ENCODE measurements at regions not wholly inside any gene's neighbourhood (a gene's known extent, or its start where the extent isn't known, plus 50 kb on each side); places are given as distances from the start of the nearest gene placed in this dataset.
A peak's percentile ranks its signal among the peaks of the same experiment; 100 is the strongest.
"Not testable (repeated sequence)": the region's sequence is repeated elsewhere in the genome, so short reads cannot be mapped to it uniquely, and the experiment has no call there.

- no peak for DNase-seq (ENCODE audit: low read depth)
These were observed 478.7 kb downstream of the TYW1 start for GRCh38 chr7:67475293-67475692.

- DNase-seq (ENCODE audit: low read depth): no peak
These were observed 481.4 kb downstream of the TYW1 start for GRCh38 chr7:67478066-67478465.

GRCh38 chr7:67484244-67484751 lies 487.7 kb downstream of the TYW1 start:
- peak; percentile 54 for DNase-seq (ENCODE audit: low read depth)

GRCh38 chr7:67486401-67486800 lies 489.8 kb downstream of the TYW1 start:
- no peak for DNase-seq (ENCODE audit: low read depth)

GRCh38 chr7:67487316-67487715 lies 490.7 kb downstream of the TYW1 start:
- DNase-seq (ENCODE audit: low read depth): peak; percentile 8

- DNase-seq (ENCODE audit: low read depth): peak; percentile 8
These were observed 493.2 kb downstream of the TYW1 start for GRCh38 chr7:67489881-67490280.

GRCh38 chr7:67493366-67493765 lies 496.7 kb downstream of the TYW1 start:
- no peak for DNase-seq (ENCODE audit: low read depth)

- no peak for DNase-seq (ENCODE audit: low read depth)
These were observed 500.0 kb downstream of the TYW1 start for GRCh38 chr7:67496589-67496988.

- not testable (repeated sequence) for DNase-seq (ENCODE audit: low read depth)
These were observed 501.3 kb downstream of the TYW1 start for GRCh38 chr7:67497914-67498313.

GRCh38 chr7:67502929-67503328 lies 506.3 kb downstream of the TYW1 start:
- no peak for DNase-seq (ENCODE audit: low read depth)

GRCh38 chr7:67505449-67505848 lies 508.8 kb downstream of the TYW1 start:
- DNase-seq (ENCODE audit: low read depth): no peak

- no peak for DNase-seq (ENCODE audit: low read depth)
These were observed 515.8 kb downstream of the TYW1 start for GRCh38 chr7:67512481-67512880.

GRCh38 chr7:67518580-67518979 lies 521.9 kb downstream of the TYW1 start:
- DNase-seq (ENCODE audit: low read depth): no peak

- DNase-seq (ENCODE audit: low read depth): no peak
These were observed 522.5 kb downstream of the TYW1 start for GRCh38 chr7:67519171-67519570.

GRCh38 chr7:67522504-67522903 lies 525.9 kb downstream of the TYW1 start:
- no peak for DNase-seq (ENCODE audit: low read depth)

- DNase-seq (ENCODE audit: low read depth): no peak
These were observed 527.1 kb downstream of the TYW1 start for GRCh38 chr7:67523713-67524112.

- no peak for DNase-seq (ENCODE audit: low read depth)
These were observed 529.0 kb downstream of the TYW1 start for GRCh38 chr7:67525588-67525987.

- no peak for DNase-seq (ENCODE audit: low read depth)
These were observed 538.8 kb downstream of the TYW1 start for GRCh38 chr7:67535241-67535989.

GRCh38 chr7:67542916-67543315 lies 546.3 kb downstream of the TYW1 start:
- DNase-seq (ENCODE audit: low read depth): no peak

- DNase-seq (ENCODE audit: low read depth): no peak
These were observed 550.7 kb downstream of the TYW1 start for GRCh38 chr7:67547183-67547907.

GRCh38 chr7:67549126-67549525 lies 552.5 kb downstream of the TYW1 start:
- DNase-seq (ENCODE audit: low read depth): no peak

GRCh38 chr7:67550801-67551436 lies 554.3 kb downstream of the TYW1 start:
- DNase-seq (ENCODE audit: low read depth): no peak

- no peak for DNase-seq (ENCODE audit: low read depth)
These were observed 556.1 kb downstream of the TYW1 start for GRCh38 chr7:67552738-67553137.
